GM18498 (cell line): ENCODE measurements at regions not wholly inside any gene's neighbourhood (a gene's known extent, or its start where the extent isn't known, plus 50 kb on each side); places are given as distances from the start of the nearest gene placed in this dataset.
"Not testable (repeated sequence)": the region's sequence is repeated elsewhere in the genome, so short reads cannot be mapped to it uniquely, and the experiment has no call there.

Experiments
- ATAC-seq: cut with Tn5 transposase; IDR thresholded peaks from one replicate; pipeline ENCODE4 v1.9.1; 2021; ENCODE audit warnings: mild to moderate bottlenecking, moderate library complexity; ENCODE audit not compliant: unreplicated experiment

- no peak for ATAC-seq
These were observed 195.6 kb upstream of the CFAP20DC start for GRCh38 chr3:59245300-59245858.

GRCh38 chr3:59244343-59244742 lies 194.5 kb upstream of the CFAP20DC start:
- no peak for ATAC-seq

- no peak for ATAC-seq
These were observed 193.7 kb upstream of the CFAP20DC start for GRCh38 chr3:59243476-59243875.

- no peak for ATAC-seq
These were observed 190.9 kb upstream of the CFAP20DC start for GRCh38 chr3:59240666-59241255.

GRCh38 chr3:59237121-59237520 lies 187.3 kb upstream of the CFAP20DC start:
- no peak for ATAC-seq

GRCh38 chr3:59235634-59236012 lies 185.8 kb upstream of the CFAP20DC start:
- peak; percentile 95 for ATAC-seq

- ATAC-seq, result peak; percentile 25
These were observed 185.2 kb upstream of the CFAP20DC start for GRCh38 chr3:59234884-59235633.

GRCh38 chr3:59230379-59230778 lies 180.6 kb upstream of the CFAP20DC start:
- not testable (repeated sequence) for ATAC-seq

GRCh38 chr3:59213860-59214259 lies 164.0 kb upstream of the CFAP20DC start:
- no peak for ATAC-seq

- ATAC-seq, result peak; percentile 86
These were observed 162.4 kb upstream of the CFAP20DC start for GRCh38 chr3:59212128-59212779.

- no peak for ATAC-seq
These were observed 160.4 kb upstream of the CFAP20DC start for GRCh38 chr3:59210260-59210659.

GRCh38 chr3:59192473-59192872 lies 142.6 kb upstream of the CFAP20DC start:
- ATAC-seq, result no peak

GRCh38 chr3:59191651-59192050 lies 141.8 kb upstream of the CFAP20DC start:
- ATAC-seq, result no peak

- ATAC-seq, result no peak
These were observed 140.1 kb upstream of the CFAP20DC start for GRCh38 chr3:59189939-59190338.

GRCh38 chr3:59189526-59189925 lies 139.7 kb upstream of the CFAP20DC start:
- no peak for ATAC-seq

- ATAC-seq, result no peak
These were observed 136.9 kb upstream of the CFAP20DC start for GRCh38 chr3:59186725-59187124.

- ATAC-seq, result no peak
These were observed 136.0 kb upstream of the CFAP20DC start for GRCh38 chr3:59185591-59186369.

GRCh38 chr3:59180006-59180405 lies 130.2 kb upstream of the CFAP20DC start:
- ATAC-seq, result no peak

- ATAC-seq, result no peak
These were observed 128.9 kb upstream of the CFAP20DC start for GRCh38 chr3:59178698-59179097.

GRCh38 chr3:59171491-59171890 lies 121.7 kb upstream of the CFAP20DC start:
- no peak for ATAC-seq

GRCh38 chr3:59170166-59170565 lies 120.3 kb upstream of the CFAP20DC start:
- ATAC-seq, result not testable (repeated sequence)
